ENCODE measurements at regions not wholly inside any gene's neighbourhood (a gene's known extent, or its start where the extent isn't known, plus 50 kb on each side); places are given as distances from the start of the nearest gene placed in this dataset.
"Not testable (repeated sequence)": the region's sequence is repeated elsewhere in the genome, so short reads cannot be mapped to it uniquely, and the experiment has no call there.

GRCh38 chr21:28472543-28472942 lies 520.1 kb downstream of the LTN1 start:
- not testable (repeated sequence) for TF ChIP-seq CTCF (conservative IDR thresholded peaks at IDR 0.05); ZFX (IDR thresholded peaks at IDR 0.05)
